ENCODE measurements at regions not wholly inside any gene's neighbourhood (a gene's known extent, or its start where the extent isn't known, plus 50 kb on each side); places are given as distances from the start of the nearest gene placed in this dataset.

DNA sequence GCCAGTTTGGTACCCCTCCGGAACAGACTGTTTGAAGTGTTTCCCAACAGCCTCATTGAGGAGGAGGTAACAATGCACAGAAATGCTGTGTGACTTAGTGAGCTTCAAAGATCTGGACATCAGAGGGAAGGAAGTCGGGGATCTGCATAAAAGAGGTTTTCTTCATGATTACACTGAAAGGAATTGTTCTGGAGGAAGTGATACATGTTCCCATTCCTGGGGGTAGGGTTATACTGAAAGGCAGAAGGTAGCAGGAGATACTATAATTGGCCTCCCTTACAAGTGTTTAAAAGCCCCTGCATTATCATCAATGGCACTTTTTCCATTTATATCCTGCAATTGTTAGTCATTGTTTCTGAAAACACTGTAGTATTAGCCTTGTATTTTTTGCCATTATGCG lies 94.0 kb upstream of the DKK2 start:
- no TSS peak for BruUV-seq (replicated peaks)
- no peak overlapping the region for H3K9ac ChIP-seq (ENCODE audit: control insufficient read depth, insufficient read depth, low read length)
- ChIA-PET SMC1A (ENCODE audit: uncharacterized antibody, unreplicated experiment) (no interaction called here), POLR2A (no interaction called here), RAD21 (ENCODE audit: unreplicated experiment) (no interaction called here), CTCF (no interaction called here)
- no peaks in the 10 kb centered on the region for H3K9me3 ChIP-seq (replicated peaks; ENCODE audit: control insufficient read depth, insufficient read depth, low read length)
- H4K20me1 ChIP-seq (ENCODE audit: control insufficient read depth, insufficient read depth), result no peaks in the 10 kb centered on the region
- WGBS (ENCODE audit: insufficient coverage, insufficient replicate concordance, low lambda C conversion rate, missing lambda C conversion rate), result 31% methylated on average over 3 of the region's 3 CpGs
- H3K79me2 ChIP-seq (ENCODE audit: control insufficient read depth, insufficient read depth, low read length), result no peaks in the 10 kb centered on the region
- no peak overlapping the region for H3K4me2 ChIP-seq (ENCODE audit: control insufficient read depth, insufficient read depth)
- TF ChIP-seq ZNF622 (IDR thresholded peaks at IDR 0.05), result no peak
- no peak for TF ChIP-seq SP1 (IDR thresholded peaks at IDR 0.05; ENCODE audit: low read depth, low read length)
- TF ChIP-seq, protein P1, sequence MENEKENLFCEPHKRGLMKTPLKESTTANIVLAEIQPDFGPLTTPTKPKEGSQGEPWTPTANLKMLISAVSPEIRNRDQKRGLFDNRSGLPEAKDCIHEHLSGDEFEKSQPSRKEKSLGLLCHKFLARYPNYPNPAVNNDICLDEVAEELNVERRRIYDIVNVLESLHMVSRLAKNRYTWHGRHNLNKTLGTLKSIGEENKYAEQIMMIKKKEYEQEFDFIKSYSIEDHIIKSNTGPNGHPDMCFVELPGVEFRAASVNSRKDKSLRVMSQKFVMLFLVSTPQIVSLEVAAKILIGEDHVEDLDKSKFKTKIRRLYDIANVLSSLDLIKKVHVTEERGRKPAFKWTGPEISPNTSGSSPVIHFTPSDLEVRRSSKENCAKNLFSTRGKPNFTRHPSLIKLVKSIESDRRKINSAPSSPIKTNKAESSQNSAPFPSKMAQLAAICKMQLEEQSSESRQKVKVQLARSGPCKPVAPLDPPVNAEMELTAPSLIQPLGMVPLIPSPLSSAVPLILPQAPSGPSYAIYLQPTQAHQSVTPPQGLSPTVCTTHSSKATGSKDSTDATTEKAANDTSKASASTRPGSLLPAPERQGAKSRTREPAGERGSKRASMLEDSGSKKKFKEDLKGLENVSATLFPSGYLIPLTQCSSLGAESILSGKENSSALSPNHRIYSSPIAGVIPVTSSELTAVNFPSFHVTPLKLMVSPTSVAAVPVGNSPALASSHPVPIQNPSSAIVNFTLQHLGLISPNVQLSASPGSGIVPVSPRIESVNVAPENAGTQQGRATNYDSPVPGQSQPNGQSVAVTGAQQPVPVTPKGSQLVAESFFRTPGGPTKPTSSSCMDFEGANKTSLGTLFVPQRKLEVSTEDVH (IDR thresholded peaks at IDR 0.05; ENCODE audit: low read depth, partially characterized antibody), result no peak
- TF ChIP-seq TAF1 (IDR thresholded peaks at IDR 0.05; ENCODE audit: borderline replicate concordance, low read depth, low read length), result no peak
- TF ChIP-seq, protein P2, sequence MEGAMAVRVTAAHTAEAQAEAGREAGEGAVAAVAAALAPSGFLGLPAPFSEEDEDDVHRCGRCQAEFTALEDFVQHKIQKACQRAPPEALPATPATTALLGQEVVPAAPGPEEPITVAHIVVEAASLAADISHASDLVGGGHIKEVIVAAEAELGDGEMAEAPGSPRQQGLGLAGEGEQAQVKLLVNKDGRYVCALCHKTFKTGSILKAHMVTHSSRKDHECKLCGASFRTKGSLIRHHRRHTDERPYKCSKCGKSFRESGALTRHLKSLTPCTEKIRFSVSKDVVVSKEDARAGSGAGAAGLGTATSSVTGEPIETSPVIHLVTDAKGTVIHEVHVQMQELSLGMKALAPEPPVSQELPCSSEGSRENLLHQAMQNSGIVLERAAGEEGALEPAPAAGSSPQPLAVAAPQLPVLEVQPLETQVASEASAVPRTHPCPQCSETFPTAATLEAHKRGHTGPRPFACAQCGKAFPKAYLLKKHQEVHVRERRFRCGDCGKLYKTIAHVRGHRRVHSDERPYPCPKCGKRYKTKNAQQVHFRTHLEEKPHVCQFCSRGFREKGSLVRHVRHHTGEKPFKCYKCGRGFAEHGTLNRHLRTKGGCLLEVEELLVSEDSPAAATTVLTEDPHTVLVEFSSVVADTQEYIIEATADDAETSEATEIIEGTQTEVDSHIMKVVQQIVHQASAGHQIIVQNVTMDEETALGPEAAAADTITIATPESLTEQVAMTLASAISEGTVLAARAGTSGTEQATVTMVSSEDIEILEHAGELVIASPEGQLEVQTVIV (IDR thresholded peaks at IDR 0.05; ENCODE audit: borderline replicate concordance, partially characterized antibody), result no peak
- no peak for TF ChIP-seq SIX5 (IDR thresholded peaks at IDR 0.05; ENCODE audit: low read depth, low read length, severe bottlenecking)
- no peak for TF ChIP-seq ZNF24 (IDR thresholded peaks at IDR 0.05)
- TF ChIP-seq ZNF384 (IDR thresholded peaks at IDR 0.05; ENCODE audit: borderline replicate concordance, low read depth, low read length), result no peak
- no peak for TF ChIP-seq ZBTB33 (IDR thresholded peaks at IDR 0.05)
- TF ChIP-seq, protein P3, sequence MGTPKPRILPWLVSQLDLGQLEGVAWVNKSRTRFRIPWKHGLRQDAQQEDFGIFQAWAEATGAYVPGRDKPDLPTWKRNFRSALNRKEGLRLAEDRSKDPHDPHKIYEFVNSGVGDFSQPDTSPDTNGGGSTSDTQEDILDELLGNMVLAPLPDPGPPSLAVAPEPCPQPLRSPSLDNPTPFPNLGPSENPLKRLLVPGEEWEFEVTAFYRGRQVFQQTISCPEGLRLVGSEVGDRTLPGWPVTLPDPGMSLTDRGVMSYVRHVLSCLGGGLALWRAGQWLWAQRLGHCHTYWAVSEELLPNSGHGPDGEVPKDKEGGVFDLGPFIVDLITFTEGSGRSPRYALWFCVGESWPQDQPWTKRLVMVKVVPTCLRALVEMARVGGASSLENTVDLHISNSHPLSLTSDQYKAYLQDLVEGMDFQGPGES (IDR thresholded peaks at IDR 0.05), result no peak
- TF ChIP-seq RCOR1 (conservative IDR thresholded peaks at IDR 0.05; ENCODE audit: low read depth, low read length), result no peak
- intact Hi-C loops (cut with micrococcal nuclease; ENCODE audit: unreplicated experiment) (no loop called here), in situ Hi-C loops (cut with MboI) (no loop called here)
- H3K4me1 ChIP-seq (ENCODE audit: control insufficient read depth, insufficient read depth, low read length), result no peaks in the 10 kb centered on the region
- no peak overlapping the region for H3K4me3 ChIP-seq
- ATAC-seq, result no peak
- no peak overlapping the region for H2AFZ ChIP-seq (ENCODE audit: control insufficient read depth, low read depth, low read length)
- H3K36me3 ChIP-seq (ENCODE audit: control insufficient read depth in 2 of 2, insufficient read depth in 2 of 2, low read length in 1 of 2), result no peaks in the 10 kb centered on the region
- H3K27ac ChIP-seq (ENCODE audit: control insufficient read depth, insufficient read depth), result no peak overlapping the region
- no peak for DNase-seq (ENCODE audit: low read depth, low spot score)
- H3K27me3 ChIP-seq (replicated peaks in 1 of 2; ENCODE audit: control insufficient read depth in 2 of 2, insufficient read depth in 2 of 2, low read length in 1 of 2), result no peaks in the 10 kb centered on the region
- FAIRE-seq, result no peak
